Fibroblast of skin of left quadriceps (primary cell): ENCODE measurements at regions not wholly inside any gene's neighbourhood (a gene's known extent, or its start where the extent isn't known, plus 50 kb on each side); places are given as distances from the start of the nearest gene placed in this dataset.

Experiments
- DNase-seq, 2 experiments: peaks; one replicate each; pipeline ENCODE4 v3.0.0-alpha.2; 2013; ENCODE audit warnings: low read depth in 2 of 2

DNA sequence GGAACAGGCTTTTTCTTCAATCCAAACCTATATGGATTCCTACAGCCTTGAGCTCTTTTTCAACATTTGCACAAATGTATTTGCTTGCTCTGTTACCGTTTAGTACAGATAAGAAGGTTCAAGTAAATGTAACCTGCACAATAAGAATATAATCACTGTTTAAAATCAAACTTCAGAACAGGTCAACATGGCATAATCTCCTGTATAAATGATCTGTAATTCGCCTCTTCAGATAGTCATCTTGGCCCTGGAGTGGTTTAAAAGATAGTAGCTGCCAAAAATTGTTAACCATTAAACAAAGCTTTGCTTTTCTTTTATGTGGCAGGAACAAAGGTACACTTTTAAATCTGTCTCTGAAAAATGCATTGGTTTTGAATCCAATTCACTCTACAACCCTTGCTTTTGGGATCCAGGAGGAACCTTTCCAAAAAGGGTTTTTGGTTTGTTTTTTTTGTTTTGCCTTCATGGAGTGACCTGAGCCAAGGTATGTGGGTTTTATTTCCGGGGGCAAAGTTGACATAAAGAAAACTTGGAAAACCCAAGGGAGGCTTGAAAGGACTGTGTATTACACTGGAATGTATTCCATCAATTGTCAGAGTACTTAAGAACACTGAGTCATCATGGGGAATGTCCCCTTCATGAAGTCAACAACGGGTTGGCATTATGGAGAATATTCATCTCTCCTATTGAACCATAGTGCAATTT lies 210.4 kb upstream of the HCCS start:
- DNase-seq, result no peak

DNA sequence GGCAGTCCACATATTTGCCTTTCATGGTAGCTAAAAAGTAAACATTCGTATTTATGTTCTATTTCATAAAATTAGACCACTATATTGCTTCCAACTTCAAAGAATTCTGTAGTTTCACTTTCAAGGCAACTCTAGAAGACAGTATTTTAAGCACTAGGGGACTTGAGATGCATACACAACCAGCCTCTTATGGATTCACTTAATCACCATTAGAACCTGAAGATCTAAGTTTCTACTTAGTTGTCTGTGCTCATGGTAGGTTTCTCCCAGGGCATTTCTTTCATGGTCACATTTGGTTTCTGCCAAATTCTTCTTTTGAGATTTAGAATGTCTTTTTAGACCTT lies 209.9 kb upstream of the HCCS start:
- no peak for DNase-seq

DNA sequence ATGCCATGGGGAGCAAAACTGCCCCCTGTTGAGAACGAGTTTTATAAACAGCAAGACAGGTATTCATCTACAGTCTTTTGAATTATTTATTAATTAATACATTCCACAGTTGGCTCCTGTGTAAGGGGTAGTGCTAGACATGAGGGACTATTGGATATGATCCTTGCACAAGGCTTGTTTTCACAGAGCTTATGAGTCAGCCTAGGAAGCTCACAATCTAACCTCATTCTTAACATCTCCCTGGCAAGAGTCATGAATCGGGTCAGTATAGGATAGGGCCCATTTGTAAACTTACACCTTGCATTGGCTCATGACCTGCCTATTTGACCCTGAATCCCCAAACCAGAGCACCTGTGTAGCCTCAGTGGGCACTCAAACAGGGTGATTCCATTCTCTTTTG lies 209.1 kb upstream of the HCCS start:
- no peak for DNase-seq

DNA sequence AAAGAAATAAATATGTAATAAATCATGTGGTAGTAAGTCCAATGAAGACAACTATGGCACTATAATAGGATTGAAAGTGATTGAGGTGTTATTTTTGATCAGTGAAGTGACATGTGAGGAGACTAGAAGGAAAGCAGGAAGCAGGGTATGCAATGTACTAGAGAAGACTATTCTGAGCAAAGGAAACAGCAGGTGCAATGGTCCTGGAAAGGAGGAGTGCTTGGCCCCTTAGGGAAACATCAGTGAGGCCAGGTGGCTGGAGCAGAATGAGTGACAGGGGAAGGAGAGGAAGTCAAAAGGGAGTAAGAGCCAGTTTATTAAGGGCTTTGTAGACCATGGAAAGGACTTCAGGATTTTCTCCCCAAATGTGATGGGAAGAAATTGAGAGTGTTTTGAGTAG lies 207.6 kb upstream of the HCCS start:
- DNase-seq, result no peak

DNA sequence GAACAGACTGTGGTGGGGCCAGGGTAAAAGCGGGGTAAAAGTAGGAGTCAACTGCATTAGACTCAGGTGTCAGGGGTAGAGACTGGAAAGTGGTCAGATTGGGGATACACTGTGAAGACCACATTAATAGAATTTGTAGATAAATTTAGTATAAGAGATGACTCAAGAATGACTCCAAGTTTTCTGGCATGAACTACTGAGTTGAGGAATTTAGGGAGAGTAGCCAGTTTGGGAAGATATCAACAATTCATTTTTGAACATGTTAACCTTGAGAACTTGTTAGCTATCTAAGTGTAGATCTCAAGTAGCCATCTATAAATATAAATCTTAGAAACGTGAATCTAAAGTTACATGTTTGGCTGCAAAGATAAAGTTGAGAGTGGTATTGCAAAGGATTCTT lies 206.9 kb upstream of the HCCS start:
- DNase-seq, result peak; percentile 25 to 40

DNA sequence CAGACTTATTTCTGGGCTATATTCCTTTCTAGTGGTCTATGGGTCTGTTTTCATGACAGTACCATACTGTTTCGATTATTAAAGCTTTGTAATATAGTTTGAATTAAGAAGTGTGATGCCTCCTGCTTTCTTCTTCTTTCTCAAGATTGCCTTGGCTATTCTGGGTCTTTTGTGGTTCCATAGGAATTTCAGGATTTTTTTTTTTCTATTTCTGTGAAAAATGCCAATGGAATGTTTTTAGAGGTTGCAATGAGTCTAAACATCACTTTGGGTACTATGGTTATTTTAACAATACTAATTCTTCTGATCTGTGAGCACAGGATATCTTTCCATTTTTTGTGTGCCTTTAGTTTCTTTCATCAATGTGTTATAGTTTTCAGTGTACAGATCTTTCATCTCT lies 204.3 kb upstream of the HCCS start:
- no peak for DNase-seq

DNA sequence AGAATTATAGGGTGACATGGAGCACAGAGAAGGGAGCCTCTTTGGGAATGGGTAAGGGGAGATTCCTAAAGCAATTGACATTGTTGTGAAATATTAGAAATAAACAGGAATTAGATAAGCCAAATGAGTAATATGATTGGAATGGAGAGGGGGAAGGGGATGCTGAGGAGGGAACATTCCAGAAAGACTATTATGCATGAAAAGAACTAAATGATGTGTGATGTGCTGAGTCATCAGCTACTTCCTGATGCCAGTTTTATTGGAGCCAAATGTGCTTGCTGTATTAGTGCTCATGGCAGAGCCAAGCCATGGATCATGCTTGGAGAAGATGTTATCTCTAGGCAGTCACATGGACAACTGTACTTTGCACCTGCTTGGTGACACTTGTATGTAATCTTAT lies 189.0 kb upstream of the HCCS start:
- DNase-seq, result peak; percentile 77 to 80

DNA sequence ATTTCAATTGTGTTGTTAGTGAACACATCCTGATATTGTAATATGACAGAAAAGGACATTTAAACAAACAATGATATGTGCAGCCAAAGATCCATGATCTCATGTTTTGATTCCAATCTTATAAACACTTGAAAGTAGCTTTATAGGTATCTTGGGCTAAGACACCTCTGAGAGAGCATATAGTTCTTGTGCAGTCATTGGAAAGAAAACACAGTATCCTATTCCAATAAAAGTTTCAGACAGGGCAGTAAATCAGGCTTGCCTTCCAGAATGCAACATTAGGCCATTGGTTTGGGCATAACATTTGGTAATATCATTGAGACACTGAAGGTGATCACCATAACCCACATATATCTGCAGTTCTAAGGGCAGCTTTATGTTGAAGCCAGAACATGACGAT lies 188.3 kb upstream of the HCCS start:
- no peak for DNase-seq

DNA sequence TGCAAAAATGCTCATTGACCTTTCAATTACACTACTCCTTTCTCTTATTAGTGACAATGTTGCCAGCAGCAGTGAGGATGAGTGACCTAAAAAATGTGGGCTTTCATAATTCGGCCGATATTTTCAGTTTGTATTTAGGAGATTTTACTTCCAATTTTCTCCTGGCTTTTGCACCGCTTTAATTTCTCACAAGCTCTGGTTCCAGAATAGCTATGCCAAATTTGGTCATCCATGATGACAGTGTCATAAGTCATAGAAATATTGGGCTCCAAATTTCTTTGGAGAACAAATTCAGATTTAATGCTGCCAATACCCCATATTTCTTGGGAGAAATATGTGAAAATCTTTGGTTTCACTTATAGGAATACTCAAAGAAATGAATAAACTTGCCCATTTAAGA lies 187.7 kb upstream of the HCCS start:
- no peak for DNase-seq

DNA sequence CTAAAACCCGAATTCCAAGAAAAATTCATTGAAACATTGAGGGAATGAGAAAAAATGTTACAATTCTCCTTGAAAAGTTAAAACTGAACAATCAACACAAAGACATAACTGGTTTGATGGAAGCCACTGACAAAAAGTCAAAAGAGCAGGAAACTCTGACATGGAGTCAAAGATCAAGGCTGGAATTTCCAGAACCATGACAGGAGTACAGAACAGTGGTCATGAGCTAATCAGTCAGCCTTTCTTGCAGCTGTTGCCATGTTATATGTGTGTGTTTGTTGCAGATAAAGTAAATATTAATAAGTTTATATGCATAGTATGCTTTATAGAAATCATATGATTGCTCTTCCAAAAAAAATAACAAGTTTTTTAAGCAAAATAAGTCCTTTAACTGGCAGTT lies 184.7 kb upstream of the HCCS start:
- DNase-seq, result no peak

DNA sequence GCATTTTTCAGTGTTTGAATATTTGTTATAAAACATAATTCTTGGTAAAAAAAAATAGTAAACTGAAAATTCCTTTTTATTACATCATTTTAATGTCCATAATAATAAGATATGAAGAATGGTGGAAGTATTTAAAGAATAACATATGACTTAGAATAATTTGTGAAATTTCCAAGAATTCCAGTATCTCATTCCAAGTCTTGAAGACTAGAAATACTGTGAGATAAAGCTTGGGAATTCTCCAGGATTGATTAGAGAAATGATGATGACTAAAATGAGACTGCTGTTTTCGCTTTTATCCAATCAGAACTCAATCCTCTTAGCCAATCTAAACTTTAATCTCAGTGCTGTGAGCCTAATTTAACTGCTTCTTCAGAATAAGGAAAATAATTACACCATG lies 184.2 kb upstream of the HCCS start:
- peak; percentile 47 to 48 for DNase-seq

DNA sequence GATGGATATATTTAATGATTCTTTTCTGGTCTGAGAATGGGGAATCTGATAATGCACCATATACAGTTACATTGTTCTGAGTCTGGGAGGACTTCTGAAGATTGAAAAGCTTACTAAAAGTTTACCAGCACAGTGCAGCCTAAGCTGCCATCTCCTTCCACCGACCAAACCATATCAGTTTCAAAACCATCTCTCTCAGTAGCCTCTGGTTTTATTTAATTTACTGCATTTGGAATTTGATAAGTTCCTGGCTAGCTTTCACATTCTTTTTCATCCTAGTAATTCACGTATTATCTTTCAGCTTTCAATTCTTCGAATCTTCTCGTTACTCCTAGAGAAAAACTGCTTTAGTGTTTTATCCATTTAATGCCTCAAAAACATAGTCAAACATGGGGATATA lies 181.4 kb upstream of the HCCS start:
- DNase-seq, result no peak

DNA sequence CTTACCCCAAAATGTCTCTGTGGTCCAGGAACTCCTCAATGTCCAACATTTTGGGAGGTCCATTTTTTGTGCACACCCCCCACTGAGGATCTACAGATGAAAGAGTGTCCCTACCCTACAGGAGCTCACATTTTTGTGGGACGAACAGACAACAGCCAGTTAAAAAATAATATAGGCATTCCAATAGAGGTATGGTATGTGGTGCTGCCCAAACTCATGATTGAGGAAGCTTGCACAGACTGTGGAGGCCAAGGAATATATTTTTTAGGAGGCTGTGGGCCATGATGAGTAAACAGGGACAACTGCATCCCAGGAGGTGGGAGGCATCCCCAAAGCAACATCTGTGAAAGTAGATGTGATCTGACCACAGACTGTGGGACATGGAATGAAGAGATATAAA lies 181.0 kb upstream of the HCCS start:
- DNase-seq, result no peak

DNA sequence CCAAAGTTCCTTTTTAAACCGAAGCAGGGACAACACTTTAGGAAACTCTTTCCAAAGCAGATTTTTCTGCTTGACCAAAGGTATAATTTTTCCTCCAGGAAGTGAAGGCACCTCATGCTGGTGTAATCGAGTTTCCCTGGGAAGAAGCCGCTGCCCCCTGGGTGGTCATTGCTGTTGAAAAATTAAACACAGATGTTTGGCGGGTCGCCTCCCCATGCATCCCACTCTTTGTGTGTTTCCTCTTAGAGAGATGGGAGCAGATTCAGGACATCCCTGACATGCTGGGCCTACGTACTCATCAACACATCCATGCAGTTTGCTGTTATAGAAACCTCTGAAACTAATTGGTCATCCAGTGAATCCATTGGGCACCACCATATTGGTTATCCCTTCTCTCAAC lies 179.2 kb upstream of the HCCS start:
- no peak for DNase-seq

DNA sequence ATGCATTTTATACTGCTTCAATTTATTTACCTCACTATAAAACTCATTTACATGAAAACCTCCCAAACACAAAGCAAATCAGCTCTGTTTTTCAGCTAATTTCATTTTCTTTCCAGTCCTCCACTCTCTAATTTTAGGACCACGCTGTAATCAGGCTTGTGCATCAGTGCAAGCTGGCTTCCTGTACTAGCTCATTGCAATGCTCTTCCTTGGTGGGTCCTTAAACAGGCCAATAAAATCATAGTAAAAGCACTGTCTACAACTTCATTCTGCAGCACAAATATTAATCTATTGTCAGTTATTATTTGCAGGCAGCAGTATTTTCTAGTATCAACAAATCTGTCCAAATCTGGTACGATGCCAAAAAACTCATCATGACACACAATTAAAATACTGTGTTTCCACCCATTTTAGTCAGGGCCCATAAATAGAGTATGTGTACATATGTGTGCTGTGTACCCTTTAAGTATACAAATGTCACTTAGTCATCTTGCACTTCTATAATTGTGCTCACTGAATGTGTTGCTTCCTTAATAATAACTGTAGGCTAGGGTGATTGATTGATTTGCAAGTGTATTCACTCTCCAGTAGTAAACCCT lies 178.2 kb upstream of the HCCS start:
- DNase-seq, result no peak

DNA sequence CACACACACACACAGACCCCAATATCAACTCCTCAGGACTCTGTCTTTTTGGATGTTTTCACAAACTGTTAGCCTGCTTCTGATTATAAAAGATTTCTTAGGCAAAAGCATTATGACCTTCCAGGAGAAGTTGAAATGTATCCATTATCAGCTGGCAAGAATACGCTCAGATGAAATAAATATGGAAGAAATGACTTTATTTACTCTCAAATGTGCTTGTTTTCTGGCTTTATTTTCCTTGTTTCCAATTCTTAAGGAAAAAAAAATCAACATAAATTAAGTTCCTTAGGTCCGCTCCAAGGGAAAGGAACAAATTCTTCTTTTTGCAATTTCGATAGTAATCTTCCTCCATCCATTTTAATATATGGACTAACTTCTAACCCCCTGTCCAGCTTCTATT lies 175.6 kb upstream of the HCCS start:
- DNase-seq, result no peak

DNA sequence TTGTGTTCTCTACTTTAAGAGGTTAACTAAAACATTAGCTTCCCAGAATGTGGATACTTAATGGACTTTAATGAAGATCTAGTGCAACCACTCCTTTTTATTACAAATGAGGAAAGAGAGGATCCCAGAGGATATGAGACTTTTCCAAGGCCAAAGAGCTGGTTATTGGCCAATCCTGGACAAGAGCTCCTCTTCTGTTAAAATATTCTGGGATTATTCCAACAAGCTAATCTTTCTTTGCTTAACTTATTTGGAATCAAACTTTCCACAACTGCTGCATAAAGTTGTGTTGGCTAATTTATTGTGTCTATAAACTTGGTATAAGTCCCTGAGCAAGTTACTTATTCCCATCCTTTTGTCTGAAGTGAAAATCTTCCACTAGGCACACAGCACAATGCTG lies 174.2 kb upstream of the HCCS start:
- no peak for DNase-seq

DNA sequence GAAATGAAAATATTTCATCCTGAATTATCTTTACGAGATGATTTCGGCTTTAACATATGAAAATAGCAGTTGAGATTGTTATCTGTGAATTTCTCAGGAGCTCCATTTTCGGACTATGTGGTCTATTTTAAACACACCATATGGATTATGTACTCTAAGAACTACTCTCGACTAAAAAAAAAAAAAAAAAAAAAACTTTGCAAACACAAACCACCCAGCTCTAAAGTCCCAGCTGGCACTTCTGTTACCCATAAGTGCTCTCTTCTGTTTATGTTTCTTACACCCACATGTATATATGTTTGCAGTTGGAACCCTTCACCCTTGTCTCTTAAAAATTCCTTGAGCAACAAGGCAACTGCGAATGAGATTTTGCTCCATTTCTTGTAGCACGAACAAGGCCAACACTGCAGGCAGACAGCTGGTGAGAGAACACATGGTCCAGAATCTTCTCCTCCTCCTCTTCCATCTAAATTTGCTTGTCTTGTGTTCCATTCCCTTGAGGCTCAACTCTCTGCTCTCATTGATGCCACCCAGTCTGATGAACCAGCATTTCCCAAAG lies 172.7 kb upstream of the HCCS start:
- no peak for DNase-seq

DNA sequence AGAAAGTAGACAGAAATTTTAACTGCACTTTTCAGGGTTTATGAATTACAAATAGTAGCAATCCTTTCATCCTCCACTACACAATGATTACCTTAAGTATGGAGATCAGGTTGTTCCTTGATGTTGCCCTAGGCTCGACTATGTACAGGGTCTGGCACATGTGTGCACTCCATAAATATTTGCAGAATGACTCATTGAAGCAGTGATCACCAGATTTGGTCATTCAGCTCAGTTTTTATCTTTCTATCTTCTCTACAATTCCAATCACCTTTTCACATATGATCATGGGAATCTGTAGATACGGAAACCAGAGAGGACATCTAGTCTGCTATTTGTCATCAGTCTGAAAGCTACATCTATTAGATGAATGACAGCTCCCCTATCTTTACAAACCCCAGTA lies 171.7 kb upstream of the HCCS start:
- no peak for DNase-seq

DNA sequence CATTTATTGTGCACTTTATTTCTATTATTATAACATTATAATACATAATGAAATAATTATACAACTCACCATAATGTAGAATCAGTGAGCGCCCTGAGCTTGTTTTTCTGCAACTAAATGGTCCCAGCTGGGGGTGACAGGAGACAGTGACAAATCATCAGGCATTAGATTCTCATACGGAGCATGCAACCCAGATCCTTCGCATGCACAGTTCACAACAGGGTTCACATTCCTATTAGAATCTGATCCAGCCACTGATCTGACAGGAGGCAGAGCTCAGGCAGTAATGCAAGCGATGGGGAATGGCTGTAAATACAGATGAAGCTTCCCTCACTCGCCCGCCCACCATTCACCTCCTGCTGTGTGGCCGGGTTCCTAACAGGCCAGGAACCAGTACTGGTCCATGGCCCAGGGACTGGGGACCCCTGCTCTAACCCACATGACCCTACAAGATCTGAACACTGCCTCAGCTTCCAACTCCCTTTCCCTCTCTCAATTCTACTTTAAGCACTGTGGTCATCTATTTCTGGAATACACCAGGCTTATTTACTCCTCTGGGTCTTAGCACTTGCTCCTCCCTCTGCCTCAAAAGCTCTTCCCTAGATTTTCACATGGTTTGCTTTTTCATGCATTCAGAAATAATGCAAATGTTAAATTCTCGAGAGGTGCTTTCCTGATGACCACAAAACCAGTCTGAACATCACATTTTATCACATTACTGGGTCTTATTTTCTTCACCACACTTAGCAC lies 166.8 kb upstream of the HCCS start:
- DNase-seq, result no peak

DNA sequence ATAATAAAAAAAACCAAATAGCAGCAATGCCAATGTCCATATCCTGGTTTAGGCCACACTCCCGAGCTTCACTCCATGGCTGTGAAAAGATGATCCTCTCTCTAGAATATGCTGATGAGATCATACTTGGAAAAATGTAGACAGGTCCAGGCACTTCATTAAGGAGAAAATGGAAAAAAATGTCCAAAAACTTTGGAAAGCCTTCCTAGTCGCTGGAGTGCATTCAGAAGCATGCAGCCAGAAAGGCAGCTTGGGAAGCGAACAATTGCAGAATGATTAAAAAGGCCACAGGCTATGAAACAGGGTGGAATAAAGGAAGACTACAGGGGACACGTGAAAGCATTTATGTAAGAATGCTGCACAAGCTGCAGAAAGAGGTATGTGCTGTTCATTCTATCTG lies 165.6 kb upstream of the HCCS start:
- DNase-seq, result no peak

DNA sequence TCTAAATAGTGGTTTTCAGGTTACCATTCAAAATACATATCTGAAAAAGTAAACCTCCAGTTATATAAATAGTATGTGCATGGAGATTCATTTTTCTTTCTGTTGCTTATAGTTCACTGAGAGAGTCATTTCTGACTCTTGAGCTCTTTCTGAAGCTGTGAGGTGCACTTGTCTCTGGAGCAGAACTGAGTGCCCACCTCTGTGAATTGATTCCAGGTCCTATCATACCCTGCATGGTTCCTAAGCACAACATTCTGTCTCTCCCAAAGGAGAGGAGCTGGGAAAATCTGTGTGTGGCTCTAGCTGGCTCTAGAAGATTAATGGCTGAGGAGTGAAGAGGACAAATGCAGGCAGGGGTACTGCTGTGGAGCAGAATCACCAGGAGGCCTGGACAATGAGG lies 161.6 kb upstream of the HCCS start:
- DNase-seq, result no peak

DNA sequence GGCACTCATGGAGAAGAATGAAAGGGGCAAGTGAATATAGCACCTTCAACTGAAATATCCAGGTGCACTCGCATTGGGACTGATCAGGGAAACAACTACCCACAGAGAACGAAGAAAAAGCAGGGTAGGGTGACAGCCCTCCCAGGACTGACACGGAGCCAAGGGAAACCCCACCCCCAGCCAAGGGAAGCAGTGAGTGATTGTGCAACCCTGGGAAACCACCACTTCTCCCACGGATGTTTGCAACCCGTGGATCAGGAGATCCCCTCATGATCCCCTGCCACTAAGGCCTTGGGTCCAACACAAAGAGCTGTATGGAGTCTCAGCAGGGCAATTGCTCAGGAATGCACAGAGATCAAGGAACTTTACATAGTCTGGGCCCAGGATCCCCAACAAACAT lies 158.5 kb upstream of the HCCS start:
- DNase-seq, result no peak
